PC-9 (cell line): ENCODE measurements at regions not wholly inside any gene's neighbourhood (a gene's known extent, or its start where the extent isn't known, plus 50 kb on each side); places are given as distances from the start of the nearest gene placed in this dataset.

Experiments used
- BruUV-seq: library from RNA; stranded (reverse); fragments of 400-500 nt; replicated peaks from 2 replicates; lab custom pipeline; 2021; lab: Mats Ljungman, UMichigan
- CTCF ChIA-PET: fragments of 300-600 bp; sonication (Branson Sonifier 250); formaldehyde crosslinking; loops from one replicate; lab custom pipeline; 2022; ENCODE audit warnings: antibody characterized with exemption; lab: Charles Lee
- POLR2A ChIA-PET: fragments of 300-600 bp; sonication (Branson Sonifier 250); formaldehyde crosslinking; loops from one replicate; lab custom pipeline; 2022; ENCODE audit warnings: antibody characterized with exemption; ENCODE audit not compliant: unreplicated experiment; lab: Charles Lee
- DNase-seq, 2 experiments: peaks; one replicate each; pipeline versions ENCODE4 v3.0.0 to v3.0.0-alpha.2; 2015 to 2022; ENCODE audit warnings: mixed read lengths in 1 of 2
- H2AFZ ChIP-seq: fragments of 200-600 bp; sonication (generic); 2 replicates; pipeline ENCODE4 v1.8.1; 2017; ENCODE audit warnings: antibody characterized with exemption
- H3F3A ChIP-seq: fragments of 200-600 bp; sonication (generic); 2 replicates; pipeline ENCODE4 v1.8.1; 2017; ENCODE audit warnings: antibody characterized with exemption, mild to moderate bottlenecking, low read depth; ENCODE audit not compliant: insufficient read depth
- H3K27ac ChIP-seq: fragments of 200-600 bp; sonication (generic); 2 replicates; pipeline ENCODE4 v1.6.1; 2016; ENCODE audit warnings: mixed run types
- H3K27me3 ChIP-seq: fragments of 200-600 bp; sonication (generic); 2 replicates; pipeline ENCODE4 v1.6.1; 2016; ENCODE audit warnings: low read depth, mixed run types; ENCODE audit not compliant: insufficient read depth
- H3K36me3 ChIP-seq: fragments of 200-600 bp; sonication (generic); 2 replicates; pipeline ENCODE4 v1.6.1; 2016; ENCODE audit warnings: low read depth, mixed run types
- H3K4me1 ChIP-seq: fragments of 200-600 bp; sonication (generic); replicated peaks from 2 replicates; pipeline ENCODE4 v1.6.1; 2016; ENCODE audit warnings: mixed run types; ENCODE audit not compliant: insufficient read depth
- H3K4me2 ChIP-seq: fragments of 200-600 bp; sonication (generic); 2 replicates; pipeline ENCODE4 v1.6.1; 2017; ENCODE audit warnings: mixed run types
- H3K4me3 ChIP-seq: fragments of 200-600 bp; sonication (generic); 2 replicates; pipeline ENCODE4 v1.6.1; 2016; ENCODE audit warnings: mixed run types
- H3K79me2 ChIP-seq: fragments of 200-600 bp; sonication (generic); 2 replicates; pipeline ENCODE4 v1.6.1; 2017; ENCODE audit warnings: low read depth, mixed run types
- H3K9me2 ChIP-seq: fragments of 200-600 bp; sonication (generic); 2 replicates; pipeline ENCODE4 v1.8.1; 2017; ENCODE audit warnings: mild to moderate bottlenecking; ENCODE audit not compliant: insufficient read depth
- H3K9me3 ChIP-seq: fragments of 200-600 bp; sonication (generic); 2 replicates; pipeline ENCODE4 v1.8.1; 2016; ENCODE audit warnings: low read depth; ENCODE audit not compliant: insufficient read depth
- H4K20me1 ChIP-seq: fragments of 200-600 bp; sonication (generic); 2 replicates; pipeline ENCODE4 v1.8.1; 2017; ENCODE audit not compliant: insufficient read depth
- CTCF ChIP-seq: fragments of 200-600 bp; sonication (generic); conservative IDR thresholded peaks from 2 replicates; pipeline ENCODE4 v1.6.1; 2017; ENCODE audit warnings: mixed run types, antibody characterized with exemption, mild to moderate bottlenecking, moderate library complexity
- EZH2 ChIP-seq: fragments of 200-600 bp; sonication (generic); IDR thresholded peaks from 2 replicates; pipeline ENCODE4 v1.8.0; 2017; ENCODE audit warnings: antibody characterized with exemption, low read depth
- intact Hi-C: fragments of 100-400 bp; cut with micrococcal nuclease; formaldehyde crosslinking; loops from one replicate; pipeline ENCODE4 v1.10.0; 2022; ENCODE audit not compliant: unreplicated experiment

GRCh38 chr2:175293776-175294175, 112.3 kb upstream of the ATP5MC3 start:
- Histone ChIP-seq H3K4me2 (no peak overlapping the region), H3K36me3 (no peaks in the 10 kb centered on the region), H3K27me3 (peaks cover 47% of the 10 kb centered on the region), H4K20me1 (no peaks in the 10 kb centered on the region), H3K4me3 (no peak overlapping the region), H3F3A (no peaks in the 10 kb centered on the region), H3K4me1 (no peaks in the 10 kb centered on the region), H3K79me2 (no peaks in the 10 kb centered on the region), H3K27ac (no peak overlapping the region), H3K9me2 (0 out of 2 replicates have a peak, but pooled peaks cover 4% of the 10 kb centered on the region), H3K9me3 (no peaks in the 10 kb centered on the region), H2AFZ (no peak overlapping the region)
- BruUV-seq, result no TSS peak
- no peak for TF ChIP-seq EZH2
- TF ChIP-seq CTCF, result no peak
- ChIA-PET CTCF (no interaction called here), POLR2A (no interaction called here)
- no peak for DNase-seq
- intact Hi-C loops, result no loop called here

- Histone ChIP-seq H3K9me2 (0 out of 2 replicates have a peak, but pooled peaks cover 4% of the 10 kb centered on the region), H3K27me3 (peaks cover 47% of the 10 kb centered on the region), H3K4me3 (no peak overlapping the region), H3K27ac (no peak overlapping the region), H3K4me1 (no peaks in the 10 kb centered on the region), H3F3A (no peaks in the 10 kb centered on the region), H3K79me2 (no peaks in the 10 kb centered on the region), H3K4me2 (no peak overlapping the region), H3K9me3 (no peaks in the 10 kb centered on the region), H3K36me3 (no peaks in the 10 kb centered on the region), H2AFZ (no peak overlapping the region), H4K20me1 (no peaks in the 10 kb centered on the region)
- BruUV-seq, result no TSS peak
- no peak for DNase-seq
- intact Hi-C loops, result no loop called here
- TF ChIP-seq EZH2, result no peak
- TF ChIP-seq CTCF, result no peak
- ChIA-PET POLR2A (no interaction called here), CTCF (no interaction called here)
Measured at GRCh38 chr2:175293195-175293594, 111.7 kb upstream of the ATP5MC3 start.

GRCh38 chr2:175282886-175283285, 101.4 kb upstream of the ATP5MC3 start:
- no TSS peak for BruUV-seq
- DNase-seq, result no peak
- Histone ChIP-seq H4K20me1 (no peaks in the 10 kb centered on the region), H2AFZ (no peak overlapping the region), H3K9me3 (no peaks in the 10 kb centered on the region), H3K4me2 (no peak overlapping the region), H3K4me1 (no peaks in the 10 kb centered on the region), H3K27me3 (peaks cover 27% of the 10 kb centered on the region; the same call in 1 of the 2 replicates), H3K27ac (no peak overlapping the region), H3F3A (no peaks in the 10 kb centered on the region), H3K36me3 (no peaks in the 10 kb centered on the region), H3K9me2 (no peaks in the 10 kb centered on the region), H3K4me3 (no peak overlapping the region), H3K79me2 (no peaks in the 10 kb centered on the region)
- TF ChIP-seq EZH2 (no peak), CTCF (no peak)
- intact Hi-C loops, result loop anchor here (5.0 kb wide), 3 partner anchors 171 to 536 kb away; no protein-coding TSS in a partner anchor
- ChIA-PET POLR2A (interaction anchor here (0.6 kb wide), 1 partner anchor 1056 kb away, joined by 13 read pairs; no protein-coding TSS in a partner anchor), CTCF (interaction anchor here (0.6 to 1.3 kb wide), 2 partner anchors 32 to 239 kb away, joined by 3 read pairs; no protein-coding TSS in a partner anchor)
